Heart right ventricle (tissue), 16 donors: ENCODE measurements at regions not wholly inside any gene's neighbourhood (a gene's known extent, or its start where the extent isn't known, plus 50 kb on each side); places are given as distances from the start of the nearest gene placed in this dataset.

Source experiments
- ATAC-seq, 8 donors: fragments of 200-7000 bp; cut with Tn5 transposase; one replicate each; pipeline ENCODE4 v1.9.1; 2020; ENCODE audit warnings: mild to moderate bottlenecking in 8 of 8, moderate library complexity in 8 of 8, moderate number of reproducible peaks in 1 of 8
- DNase-seq, 2 donors: peaks; one replicate each; pipeline ENCODE4 v3.0.0-alpha.2; 2020
- H3K27ac ChIP-seq, 10 donors: fragments of 200-600 bp; sonication (generic) in 2 of 10; one replicate each; pipeline versions ENCODE4 v1.5.0 to v1.8.0; 2020 to 2022; ENCODE audit warnings: mild to moderate bottlenecking in 3 of 10
- H3K27me3 ChIP-seq, 7 donors: fragments of 200-600 bp; one replicate each; pipeline ENCODE4 v1.8.0; 2021 to 2022; ENCODE audit warnings: mild to moderate bottlenecking in 2 of 7
- H3K36me3 ChIP-seq, 9 donors: fragments of 200-600 bp; sonication (generic) in 1 of 9; one replicate each; pipeline versions ENCODE4 v1.5.0 to v1.8.0; 2020 to 2022; ENCODE audit warnings: mild to moderate bottlenecking in 2 of 9
- H3K4me1 ChIP-seq, 9 donors: fragments of 200-600 bp; sonication (generic) in 1 of 9; one replicate each; pipeline versions ENCODE4 v1.5.0 to v1.8.0; 2020 to 2022; ENCODE audit warnings: mild to moderate bottlenecking in 4 of 9
- H3K4me3 ChIP-seq, 10 donors: fragments of 200-600 bp; sonication (generic) in 2 of 10; one replicate each; pipeline versions ENCODE4 v1.5.0 to v1.8.0; 2020 to 2022; ENCODE audit warnings: mild to moderate bottlenecking in 7 of 10, moderate library complexity in 2 of 10
- H3K9me3 ChIP-seq, 11 donors: fragments of 200-600 bp in 10 of 11; sonication (generic) in 2 of 11; one replicate each; pipeline versions ENCODE4 v1.5.0 to v1.8.0; 2013 to 2022; ENCODE audit warnings: mild to moderate bottlenecking in 2 of 11, control low read depth in 1 of 11, moderate library complexity in 1 of 11
- CTCF ChIP-seq, 9 donors: fragments of 200-600 bp; sonication (generic) in 2 of 9; IDR thresholded peaks; one replicate each; pipeline versions ENCODE4 v1.5.0 to v1.8.0; 2021 to 2022; ENCODE audit warnings: antibody characterized with exemption in 9 of 9, mild to moderate bottlenecking in 5 of 9, moderate library complexity in 1 of 9
- WGBS, 2 donors: extraction: QIAGEN DNeasy Blood & Tissue Kit; methylation state at CpG; one replicate each; pipeline ENCODE4 v1.1.7; 2013; ENCODE audit warnings: inconsistent platforms in 1 of 2; 5-methylcytosine and 5-hydroxymethylcytosine counted together
- intact Hi-C, 10 donors: fragments of 100-400 bp; cut with DNase I; formaldehyde crosslinking; loops; one replicate each; pipeline versions ENCODE4 v1.11.1 to v1.14.2; 2022
- donor health status: Arrhythmogenic right ventricular cardiomyopathy.
- donor health status: ischemic (EF 13 %, LVEDD 7.1; RV severe dilation, severe dysfunction).
- donor health status: healthy with polysubstance abuse.
- donor health status: DM: no; HTN: yes; CAD: no.
- donor health status: DM: no; HTN: no; CAD: no.
- donor health status: ischemic (EF 25% LVEDD 6.9; RV normal size, moderate dysfunction).
- donor health status: ischemic (EF 25% LVEDD 5.7; RV mildly dilated, moderate dysfunction).
- donor health status: healthy.
- donor health status: DM: yes; HTN: yes; CAD: no.
- donor health status: Ischemic cardiomyopathy.
- donor health status: ischemic (EF 35%, LVEDD 5.7; RV mildly dilated, moderate dysfunction).
- donor health status: nonischemic (EF 11% LVEDD 7.7; RV severe dilation, severe dysfunction).
- donor health status: DM: yes; HTN: yes; CAD: no.
- donor health status: PGD.
- donor health status: ischemic (EF 29% LVEDD 5.4; RV normal size, mild dysfunction).
- donor health status: nonischemic (EF 23%, LVEDD 6.1; RV moderate dilation, normal function).

- Histone ChIP-seq H3K27ac (no peak overlapping the region), H3K36me3 (no peaks in the 10 kb centered on the region), H3K4me1 (no peaks in the 10 kb centered on the region), H3K27me3 (peaks cover 0 to 27% (median 8%) of the 10 kb centered on the region in 7 donors), H3K4me3 (no peak overlapping the region), H3K9me3 (no peaks in the 10 kb centered on the region)
- ATAC-seq (no peak), DNase-seq (no peak)
- intact Hi-C loops, result no loop called here
- no peak for TF ChIP-seq CTCF (IDR thresholded peaks at IDR 0.05)
- WGBS, 2 donors, result 60 to 63% methylated on average over 2 of the region's 2 CpGs
These were observed 111.9 kb upstream of the KLHL25 start for GRCh38 chr15:85906640-85907039.

- no peak for TF ChIP-seq CTCF (IDR thresholded peaks at IDR 0.05)
- Histone ChIP-seq H3K4me3 (no peak overlapping the region), H3K4me1 (no peaks in the 10 kb centered on the region), H3K27ac (no peak overlapping the region), H3K27me3 (peaks cover 0 to 12% (median 2%) of the 10 kb centered on the region in 7 donors), H3K9me3 (no peaks in the 10 kb centered on the region), H3K36me3 (no peaks in the 10 kb centered on the region)
- DNase-seq, result no peak
- no peak for ATAC-seq
- intact Hi-C loops, result no loop called here
- WGBS, 2 donors, result 44 to 52% methylated on average over 5 of the region's 5 CpGs
These were observed 116.1 kb upstream of the KLHL25 start for GRCh38 chr15:85910834-85911233.

- no peak overlapping the region for H3K4me3 ChIP-seq
- WGBS, 2 donors, result 64 to 79% methylated on average over 2 of the region's 2 CpGs
- intact Hi-C loops, result no loop called here
- no peaks in the 10 kb centered on the region for H3K36me3 ChIP-seq
- no peaks in the 10 kb centered on the region for H3K4me1 ChIP-seq
- DNase-seq (no peak), ATAC-seq (no peak)
- H3K27me3 ChIP-seq, result peaks cover 0 to 15% (median 5%) of the 10 kb centered on the region in 7 donors
- TF ChIP-seq CTCF (IDR thresholded peaks at IDR 0.05), result no peak
- no peaks in the 10 kb centered on the region for H3K9me3 ChIP-seq
- no peak overlapping the region for H3K27ac ChIP-seq
These were observed 118.7 kb upstream of the KLHL25 start for GRCh38 chr15:85913461-85913860.

GRCh38 chr15:85920956-85921355, 126.2 kb upstream of the KLHL25 start:
- Histone ChIP-seq H3K9me3 (no peaks in the 10 kb centered on the region), H3K4me3 (no peak overlapping the region), H3K36me3 (no peaks in the 10 kb centered on the region), H3K4me1 (no peaks in the 10 kb centered on the region), H3K27me3 (peaks cover 0 to 29% (median 9%) of the 10 kb centered on the region in 7 donors), H3K27ac (no peak overlapping the region)
- DNase-seq (no peak), ATAC-seq (no peak)
- WGBS, 2 donors, result 61 to 71% methylated on average over 5 of the region's 5 CpGs
- TF ChIP-seq CTCF (IDR thresholded peaks at IDR 0.05), result no peak
- intact Hi-C loops, result no loop called here
